ENCODE measurements at regions not wholly inside any gene's neighbourhood (a gene's known extent, or its start where the extent isn't known, plus 50 kb on each side); places are given as distances from the start of the nearest gene placed in this dataset.

DNA sequence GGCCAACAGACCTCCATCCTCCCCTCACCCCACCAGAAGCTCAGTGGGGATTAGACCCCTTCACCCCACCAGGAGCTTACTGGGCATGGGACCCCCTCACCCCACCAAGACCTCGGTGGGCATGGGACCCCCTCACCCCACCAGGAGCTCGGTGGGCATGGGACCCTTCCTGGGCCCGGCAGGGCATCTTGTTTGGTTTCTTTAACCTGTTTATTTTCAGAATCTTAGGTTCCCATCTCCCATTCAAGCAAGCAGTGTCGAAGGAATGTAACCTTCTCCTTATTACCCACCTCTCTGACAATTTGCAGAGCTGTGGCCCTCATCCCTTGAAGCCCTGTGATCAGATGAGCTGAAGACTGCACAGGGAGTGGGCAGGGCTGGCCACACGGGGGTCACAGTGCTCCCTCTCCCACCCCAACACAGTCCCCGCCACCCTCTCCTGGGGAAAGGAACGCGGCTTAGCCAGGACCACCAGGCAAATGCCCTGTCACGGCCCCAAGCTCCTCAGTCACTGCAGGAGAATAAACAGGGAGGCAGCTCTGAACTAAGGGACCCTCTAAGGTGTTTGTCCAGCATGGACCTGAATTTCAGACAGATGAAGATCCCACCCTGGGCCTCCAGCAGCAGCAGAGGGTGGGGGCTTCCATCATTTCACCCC lies 330.0 kb downstream of the NPHP4 start:
- Histone ChIP-seq H3K9me3 (no peaks in the 10 kb centered on the region), H3K27ac (no peak overlapping the region), H3K36me3 (no peaks in the 10 kb centered on the region), H3K4me3 (no peak overlapping the region), H3K27me3 (replicated peaks; ENCODE audit: insufficient read depth) (no peaks in the 10 kb centered on the region), H3K4me1 (replicated peaks) (no peaks in the 10 kb centered on the region)
- TF ChIP-seq POLR2AphosphoS5 (IDR thresholded peaks at IDR 0.05) (no peak), CTCF (IDR thresholded peaks at IDR 0.05) (no peak), POLR2A (IDR thresholded peaks at IDR 0.05) (no peak)
- DNase-seq (ENCODE audit: low spot score) = no peak
- intact Hi-C loops (cut with DNase I) = no loop called here
- 83% methylated on average over 9 of the region's 9 CpGs for WGBS

- no peak overlapping the region for H3K4me3 ChIP-seq
- no peak for TF ChIP-seq POLR2AphosphoS5 (IDR thresholded peaks at IDR 0.05)
- TF ChIP-seq CTCF (IDR thresholded peaks at IDR 0.05) = no peak
- no peak for TF ChIP-seq POLR2A (IDR thresholded peaks at IDR 0.05)
- H3K9me3 ChIP-seq = no peaks in the 10 kb centered on the region
- no peak for DNase-seq (ENCODE audit: low spot score)
- 84% methylated on average over 24 of the region's 24 CpGs for WGBS
- H3K4me1 ChIP-seq (replicated peaks) = no peaks in the 10 kb centered on the region
- intact Hi-C loops (cut with DNase I) = no loop called here
- no peaks in the 10 kb centered on the region for H3K27me3 ChIP-seq (replicated peaks; ENCODE audit: insufficient read depth)
- H3K27ac ChIP-seq = no peak overlapping the region
- no peaks in the 10 kb centered on the region for H3K36me3 ChIP-seq
Measured at GRCh38 chr1:5661196-5662085, 330.8 kb downstream of the NPHP4 start.

DNA sequence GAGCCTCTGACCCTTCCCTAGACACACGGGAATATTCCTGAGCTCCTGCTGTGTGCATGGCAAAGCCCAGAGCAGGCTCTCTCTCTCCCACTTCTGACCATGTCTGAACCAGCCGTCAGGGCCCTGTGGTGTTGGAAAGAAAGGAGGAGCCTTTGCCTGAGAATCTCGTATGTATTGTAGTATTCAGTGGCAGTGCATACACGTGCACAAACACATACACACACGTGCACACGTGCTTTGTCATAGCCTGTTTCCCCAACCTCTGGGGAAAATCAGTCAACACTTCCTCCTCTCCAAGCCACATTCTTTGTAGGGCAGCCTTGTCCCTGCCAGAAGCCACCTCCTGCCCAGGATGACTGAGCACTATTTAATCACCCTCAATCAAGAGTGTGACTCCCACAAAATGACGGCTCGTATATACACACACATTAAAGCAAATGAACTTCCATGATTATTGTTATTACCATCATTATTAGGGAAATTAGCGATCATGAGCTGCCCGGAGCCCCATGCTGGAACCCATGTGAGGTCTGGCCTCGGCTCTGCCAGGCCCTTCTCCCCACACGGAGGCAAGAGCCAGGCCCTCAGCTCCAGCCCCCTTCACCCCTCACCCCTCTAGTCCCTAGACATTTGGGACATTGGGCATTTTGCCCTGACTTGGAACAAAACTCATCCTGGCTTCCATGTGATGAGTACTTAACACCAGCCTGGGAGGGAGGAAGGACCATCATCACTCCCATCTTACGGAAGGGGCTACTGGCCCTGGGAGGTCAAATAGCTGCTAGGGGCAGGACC lies 331.9 kb downstream of the NPHP4 start:
- no peak overlapping the region for H3K27ac ChIP-seq
- peak; percentile 30 for DNase-seq (ENCODE audit: low spot score)
- no peaks in the 10 kb centered on the region for H3K4me1 ChIP-seq (replicated peaks)
- no peak for TF ChIP-seq CTCF (IDR thresholded peaks at IDR 0.05)
- peak; percentile 54 for TF ChIP-seq POLR2AphosphoS5 (IDR thresholded peaks at IDR 0.05)
- no peaks in the 10 kb centered on the region for H3K36me3 ChIP-seq
- 41% methylated on average over 13 of the region's 13 CpGs for WGBS
- H3K9me3 ChIP-seq = no peaks in the 10 kb centered on the region
- H3K4me3 ChIP-seq = no peak overlapping the region
- intact Hi-C loops (cut with DNase I) = no loop called here
- no peaks in the 10 kb centered on the region for H3K27me3 ChIP-seq (replicated peaks; ENCODE audit: insufficient read depth)

DNA sequence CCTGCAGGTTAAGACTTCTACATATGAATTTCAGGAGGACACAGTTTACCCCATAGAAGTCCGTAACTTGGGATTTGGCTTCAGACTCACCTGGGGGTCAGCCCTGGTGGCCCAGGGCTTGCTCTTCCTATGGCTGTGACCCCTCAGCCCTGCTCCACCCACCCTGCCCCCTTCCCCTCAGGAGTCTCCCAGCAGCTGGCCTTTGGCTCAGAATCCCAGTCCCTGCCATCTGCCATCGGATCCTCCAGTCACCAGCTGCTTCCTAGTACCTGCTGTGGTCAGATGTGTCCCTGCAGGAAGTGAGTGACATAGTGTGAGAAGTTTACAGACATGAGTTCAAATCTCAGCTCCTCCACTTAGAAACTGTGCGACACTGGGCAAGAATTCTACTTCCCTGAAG lies 332.6 kb downstream of the NPHP4 start:
- intact Hi-C loops (cut with DNase I) = no loop called here
- 80% methylated on average over 3 of the region's 3 CpGs for WGBS
- DNase-seq (ENCODE audit: low spot score) = no peak
- Histone ChIP-seq H3K27me3 (replicated peaks; ENCODE audit: insufficient read depth) (no peaks in the 10 kb centered on the region), H3K27ac (no peak overlapping the region), H3K36me3 (no peaks in the 10 kb centered on the region), H3K9me3 (no peaks in the 10 kb centered on the region), H3K4me1 (replicated peaks) (no peaks in the 10 kb centered on the region), H3K4me3 (no peak overlapping the region)
- TF ChIP-seq POLR2A (IDR thresholded peaks at IDR 0.05) (no peak), POLR2AphosphoS5 (IDR thresholded peaks at IDR 0.05) (no peak), CTCF (IDR thresholded peaks at IDR 0.05) (no peak)

All from prostate gland (tissue), 2 donors.